OCI-LY1 (cell line): ENCODE measurements at regions not wholly inside any gene's neighbourhood (a gene's known extent, or its start where the extent isn't known, plus 50 kb on each side); places are given as distances from the start of the nearest gene placed in this dataset.

Experiments
- H2AFZ ChIP-seq: fragments of 200-600 bp; sonication (generic), shearing (Covaris generic); 2 replicates; pipeline ENCODE4 v1.6.0; 2014; ENCODE audit warnings: antibody characterized with exemption, mild to moderate bottlenecking, low read length
- H3F3A ChIP-seq: fragments of 200-600 bp; sonication (generic), shearing (Covaris generic); 2 replicates; pipeline ENCODE4 v1.6.0; 2014; ENCODE audit warnings: mild to moderate bottlenecking, antibody characterized with exemption, low read length, moderate library complexity; ENCODE audit not compliant: insufficient read depth
- H3K27ac ChIP-seq: fragments of 200-600 bp; sonication (generic); 2 replicates; pipeline ENCODE4 v1.5.1; 2014; ENCODE audit warnings: low read length, mixed run types, mild to moderate bottlenecking, low read depth; ENCODE audit not compliant: poor library complexity, severe bottlenecking
- H3K27me3 ChIP-seq: fragments of 200-600 bp; sonication (generic); 2 replicates; pipeline ENCODE4 v1.6.0; 2014; ENCODE audit warnings: antibody characterized with exemption, mild to moderate bottlenecking, low read length, moderate library complexity; ENCODE audit not compliant: insufficient read depth
- H3K36me3 ChIP-seq: fragments of 200-600 bp; sonication (generic); 2 replicates; pipeline ENCODE4 v1.6.1; 2014; ENCODE audit warnings: mild to moderate bottlenecking, antibody characterized with exemption, low read length, moderate library complexity, mixed read lengths; ENCODE audit not compliant: insufficient read depth
- H3K4me1 ChIP-seq: fragments of 200-600 bp; sonication (generic); 2 replicates; pipeline ENCODE4 v1.5.1; 2014; ENCODE audit warnings: mild to moderate bottlenecking, low read length, moderate library complexity; ENCODE audit not compliant: insufficient read depth, severe bottlenecking
- H3K4me2 ChIP-seq: fragments of 200-600 bp; sonication (generic), shearing (Covaris generic); 2 replicates; pipeline ENCODE4 v1.6.1; 2014; ENCODE audit warnings: low read length
- H3K4me3 ChIP-seq: fragments of 200-600 bp; sonication (generic); 2 replicates; pipeline ENCODE4 v1.5.1; 2014; ENCODE audit warnings: low read length, low read depth, mild to moderate bottlenecking, mixed read lengths; ENCODE audit not compliant: poor library complexity, severe bottlenecking
- H3K79me2 ChIP-seq: fragments of 200-600 bp; shearing (Covaris generic); 2 replicates; pipeline ENCODE4 v1.6.1; 2016; ENCODE audit warnings: mixed run types, low read length, mixed read lengths; ENCODE audit not compliant: insufficient read depth
- H3K9ac ChIP-seq: fragments of 200-600 bp; sonication (generic), shearing (Covaris generic); 2 replicates; pipeline ENCODE4 v1.6.1; 2014; ENCODE audit warnings: mild to moderate bottlenecking, low read length, mixed read lengths
- H3K9me2 ChIP-seq: fragments of 200-600 bp; sonication (generic), shearing (Covaris generic); 2 replicates; pipeline ENCODE4 v1.6.1; 2014; ENCODE audit warnings: low read depth, mild to moderate bottlenecking, low read length, mixed read lengths
- H3K9me3 ChIP-seq: fragments of 200-600 bp; shearing (Covaris generic); 2 replicates; pipeline ENCODE4 v1.6.1; 2014; ENCODE audit warnings: low read length, mixed read lengths
- H4K20me1 ChIP-seq: fragments of 200-600 bp; sonication (generic), shearing (Covaris generic); 2 replicates; pipeline ENCODE4 v1.6.0; 2016; ENCODE audit warnings: mild to moderate bottlenecking, low read length; ENCODE audit not compliant: insufficient read depth
- EZH2 ChIP-seq: fragments of 200-600 bp; sonication (generic), shearing (Covaris generic); IDR thresholded peaks from 2 replicates; pipeline ENCODE4 v1.8.0; 2017; ENCODE audit warnings: borderline replicate concordance, mixed run types, mild to moderate bottlenecking, antibody characterized with exemption, low read length, moderate library complexity, mixed read lengths
- TF ChIP-seq, protein P1 (sequence below): fragments of 200-600 bp; sonication (generic), shearing (Covaris generic); IDR thresholded peaks from 2 replicates; pipeline ENCODE4 v1.5.1; 2017; ENCODE audit warnings: mild to moderate bottlenecking, antibody characterized with exemption, low read length, moderate library complexity, mixed read lengths

DNA sequence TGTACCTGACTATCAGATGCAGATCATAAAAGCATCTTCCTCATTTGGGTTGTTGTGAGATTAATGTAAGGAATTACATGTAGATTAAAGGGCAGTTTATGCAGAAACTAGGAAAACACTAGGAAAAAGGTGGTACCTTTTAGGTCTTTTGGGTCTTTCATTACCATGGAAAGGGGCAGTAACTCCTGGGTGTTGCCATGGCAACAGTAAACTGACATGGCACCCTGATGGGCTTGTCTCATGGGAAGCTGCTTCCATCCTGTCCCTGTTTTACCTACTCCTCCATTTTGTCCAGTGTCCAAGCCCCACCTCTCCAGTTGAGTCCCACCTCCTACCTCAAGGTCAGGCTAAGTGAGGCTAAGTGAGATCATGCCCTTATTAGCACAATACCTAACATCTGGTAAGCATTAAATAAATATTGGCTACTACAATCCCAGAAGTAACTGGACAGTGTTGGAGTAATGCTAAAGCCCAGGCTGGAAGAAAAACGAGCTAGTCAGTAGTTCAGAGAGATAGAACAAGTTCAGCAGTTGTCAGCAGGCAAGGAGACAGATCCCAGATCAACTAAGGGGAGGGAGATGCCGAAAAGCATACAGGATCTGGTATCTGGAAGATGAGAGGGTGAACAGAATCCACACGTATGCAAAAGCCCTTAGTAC lies 240.0 kb upstream of the AUTS2 start:
- Histone ChIP-seq H3K4me1 (no peaks in the 10 kb centered on the region), H3K27me3 (0 out of 2 replicates have a peak, but pooled peaks cover under 1% of the 10 kb centered on the region), H3K9ac (no peak overlapping the region), H3K9me2 (no peaks in the 10 kb centered on the region), H3K4me3 (no peak overlapping the region), H3K79me2 (no peaks in the 10 kb centered on the region), H3K4me2 (no peak overlapping the region), H2AFZ (no peak overlapping the region), H3K9me3 (no peaks in the 10 kb centered on the region), H3K36me3 (no peaks in the 10 kb centered on the region), H3F3A (no peaks in the 10 kb centered on the region), H4K20me1 (no peaks in the 10 kb centered on the region), H3K27ac (no peak overlapping the region)
- TF ChIP-seq, protein P1, sequence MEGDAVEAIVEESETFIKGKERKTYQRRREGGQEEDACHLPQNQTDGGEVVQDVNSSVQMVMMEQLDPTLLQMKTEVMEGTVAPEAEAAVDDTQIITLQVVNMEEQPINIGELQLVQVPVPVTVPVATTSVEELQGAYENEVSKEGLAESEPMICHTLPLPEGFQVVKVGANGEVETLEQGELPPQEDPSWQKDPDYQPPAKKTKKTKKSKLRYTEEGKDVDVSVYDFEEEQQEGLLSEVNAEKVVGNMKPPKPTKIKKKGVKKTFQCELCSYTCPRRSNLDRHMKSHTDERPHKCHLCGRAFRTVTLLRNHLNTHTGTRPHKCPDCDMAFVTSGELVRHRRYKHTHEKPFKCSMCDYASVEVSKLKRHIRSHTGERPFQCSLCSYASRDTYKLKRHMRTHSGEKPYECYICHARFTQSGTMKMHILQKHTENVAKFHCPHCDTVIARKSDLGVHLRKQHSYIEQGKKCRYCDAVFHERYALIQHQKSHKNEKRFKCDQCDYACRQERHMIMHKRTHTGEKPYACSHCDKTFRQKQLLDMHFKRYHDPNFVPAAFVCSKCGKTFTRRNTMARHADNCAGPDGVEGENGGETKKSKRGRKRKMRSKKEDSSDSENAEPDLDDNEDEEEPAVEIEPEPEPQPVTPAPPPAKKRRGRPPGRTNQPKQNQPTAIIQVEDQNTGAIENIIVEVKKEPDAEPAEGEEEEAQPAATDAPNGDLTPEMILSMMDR, result no peak
- no peak for TF ChIP-seq EZH2

DNA sequence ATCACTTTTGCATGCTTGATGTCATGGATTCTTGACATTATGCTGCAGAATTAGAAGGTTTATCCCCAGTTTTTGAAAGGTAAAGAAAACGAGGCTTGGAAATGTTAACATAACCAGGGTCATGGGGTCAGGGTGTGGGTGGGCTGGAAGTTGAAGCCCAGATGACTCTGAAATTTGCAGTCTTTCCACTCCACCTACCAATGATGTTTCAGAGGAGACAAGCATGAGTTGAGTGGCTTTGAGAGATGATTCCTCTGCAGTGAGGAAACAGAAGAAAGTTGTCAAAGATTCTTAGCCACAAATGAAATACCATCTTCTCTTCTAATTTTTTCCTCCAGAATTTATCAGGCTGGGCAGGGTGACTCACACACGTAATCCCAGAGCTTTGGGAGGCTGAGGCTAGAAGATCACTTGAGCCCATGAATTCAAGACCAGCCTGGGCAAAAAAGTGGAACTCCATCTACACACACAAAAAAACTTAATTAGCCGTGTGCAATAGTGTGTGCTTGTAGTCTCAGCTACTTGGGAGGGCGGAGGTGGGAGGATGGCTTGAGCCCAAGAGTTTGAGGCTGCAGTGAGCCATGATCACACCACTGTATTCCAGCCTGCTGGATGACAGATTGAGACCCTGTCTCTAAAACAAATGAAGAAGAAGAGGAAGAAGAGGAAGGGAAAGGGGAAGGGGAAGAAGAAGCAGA lies 239.1 kb upstream of the AUTS2 start:
- H3K79me2 ChIP-seq, result no peaks in the 10 kb centered on the region
- H3F3A ChIP-seq, result no peaks in the 10 kb centered on the region
- TF ChIP-seq EZH2, result no peak
- TF ChIP-seq, protein P1, result no peak

DNA sequence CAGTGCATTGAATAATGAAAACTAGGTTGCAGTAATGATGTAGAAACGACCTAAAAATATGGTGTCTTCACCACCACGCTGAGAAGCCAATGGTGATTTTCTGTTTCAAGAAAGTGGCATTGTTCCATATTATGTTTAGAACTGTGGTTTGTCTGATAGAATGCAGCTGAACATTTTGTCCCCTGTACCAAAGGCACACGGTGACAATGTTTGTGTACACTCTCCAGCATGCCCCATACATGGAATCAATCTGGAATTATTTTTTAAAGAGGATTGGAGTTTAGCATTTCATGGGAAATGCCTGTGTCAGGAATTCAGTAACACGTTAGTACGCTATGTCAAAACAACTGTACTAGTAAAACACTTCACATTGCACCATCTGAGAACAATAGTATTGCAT lies 237.4 kb upstream of the AUTS2 start:
- no peaks in the 10 kb centered on the region for H3K36me3 ChIP-seq
- no peaks in the 10 kb centered on the region for H3K9me3 ChIP-seq
- H3K4me1 ChIP-seq, result peaks cover 11% of the 10 kb centered on the region
- H3K27me3 ChIP-seq, result no peaks in the 10 kb centered on the region
- no peak overlapping the region for H3K9ac ChIP-seq
- no peak overlapping the region for H3K4me3 ChIP-seq
- no peaks in the 10 kb centered on the region for H3K79me2 ChIP-seq
- H3K27ac ChIP-seq, result no peak overlapping the region
- H3K4me2 ChIP-seq, result no peak overlapping the region
- no peaks in the 10 kb centered on the region for H3F3A ChIP-seq
- no peak overlapping the region for H2AFZ ChIP-seq
- TF ChIP-seq, protein P1, result no peak
- no peak for TF ChIP-seq EZH2
- no peaks in the 10 kb centered on the region for H3K9me2 ChIP-seq
- no peaks in the 10 kb centered on the region for H4K20me1 ChIP-seq

More for the DNA sequence above, 239.1 kb upstream of the AUTS2 start:
- no peak overlapping the region for H3K4me2 ChIP-seq
- H3K4me3 ChIP-seq, result no peak overlapping the region
- no peak overlapping the region for H3K9ac ChIP-seq
- H3K27ac ChIP-seq, result no peak overlapping the region
- no peaks in the 10 kb centered on the region for H4K20me1 ChIP-seq
- H2AFZ ChIP-seq, result no peak overlapping the region
- no peaks in the 10 kb centered on the region for H3K9me3 ChIP-seq
- no peaks in the 10 kb centered on the region for H3K4me1 ChIP-seq
- H3K9me2 ChIP-seq, result no peaks in the 10 kb centered on the region
- no peaks in the 10 kb centered on the region for H3K36me3 ChIP-seq
- H3K27me3 ChIP-seq, result no peaks in the 10 kb centered on the region
